Esophagus squamous epithelium (tissue), 4 donors: ENCODE measurements at regions not wholly inside any gene's neighbourhood (a gene's known extent, or its start where the extent isn't known, plus 50 kb on each side); places are given as distances from the start of the nearest gene placed in this dataset.

ENCODE experiments used
- CTCF ChIP-seq, 6 experiments: fragments of 450-650 bp in 4 of 6; fragments of 200-600 bp in 2 of 6; sonication (generic) in 2 of 6; IDR thresholded peaks; one replicate each; pipeline ENCODE4 v1.5.1; 2016 to 2019; ENCODE audit warnings: antibody characterized with exemption in 6 of 6, mild to moderate bottlenecking in 4 of 6, moderate library complexity in 4 of 6
- POLR2A ChIP-seq, 4 donors: fragments of 450-650 bp; IDR thresholded peaks; one replicate each; pipeline ENCODE4 v1.6.1; 2017; ENCODE audit warnings: antibody characterized with exemption in 4 of 4, mild to moderate bottlenecking in 4 of 4, moderate library complexity in 3 of 4

- TF ChIP-seq CTCF (IDR thresholded peaks at IDR 0.05), result no peak
- no peak for TF ChIP-seq POLR2A (IDR thresholded peaks at IDR 0.05)
Measured at GRCh38 chr12:18895540-18895939, 157.6 kb downstream of the CAPZA3 start.
